ENCODE measurements at regions not wholly inside any gene's neighbourhood (a gene's known extent, or its start where the extent isn't known, plus 50 kb on each side); places are given as distances from the start of the nearest gene placed in this dataset.

DNA sequence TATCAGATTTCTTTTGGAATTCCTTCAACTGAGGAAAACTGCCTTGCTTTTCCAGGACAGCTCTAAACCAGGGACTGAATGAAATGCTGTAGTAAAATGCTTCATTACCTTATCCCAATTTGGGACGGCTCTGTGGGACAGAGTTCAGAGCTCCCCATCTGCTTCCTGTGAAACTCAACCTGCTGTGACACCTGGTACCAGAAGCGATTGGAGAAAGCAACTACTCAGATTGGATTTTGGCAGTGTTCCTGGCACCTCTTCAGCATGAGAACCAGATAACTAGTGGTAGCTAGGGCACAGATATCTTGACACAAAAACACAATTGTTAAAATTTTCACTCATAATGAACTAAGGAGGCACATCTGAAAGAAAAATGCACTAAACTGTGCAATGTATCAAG lies 539.1 kb downstream of the SI start:
- DNase-seq: no peak

DNA sequence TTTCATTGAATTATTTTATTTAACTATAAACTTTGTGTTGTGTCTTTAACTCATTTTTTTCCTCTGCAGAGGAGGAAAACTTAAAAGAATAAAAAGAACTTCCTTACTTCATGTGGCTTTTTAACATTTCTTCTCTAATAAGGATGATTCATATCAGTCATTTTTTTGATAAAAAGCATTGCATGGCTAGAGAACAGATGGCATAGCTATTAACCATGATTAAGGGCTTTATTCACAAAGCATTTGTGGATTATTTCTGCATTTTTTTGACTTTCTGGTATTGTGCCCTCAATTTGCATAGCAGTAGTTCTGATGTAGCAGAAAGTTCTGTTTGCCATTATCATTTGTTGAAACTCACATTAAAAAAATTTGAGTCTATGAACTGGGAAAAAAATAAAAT lies 540.8 kb downstream of the SI start:
- DNase-seq: no peak

- no peak for DNase-seq
These were observed 545.0 kb downstream of the SI start for GRCh38 chr3:164533275-164533674.

- no peak for DNase-seq
These were observed 552.0 kb downstream of the SI start for GRCh38 chr3:164526250-164526649.

DNA sequence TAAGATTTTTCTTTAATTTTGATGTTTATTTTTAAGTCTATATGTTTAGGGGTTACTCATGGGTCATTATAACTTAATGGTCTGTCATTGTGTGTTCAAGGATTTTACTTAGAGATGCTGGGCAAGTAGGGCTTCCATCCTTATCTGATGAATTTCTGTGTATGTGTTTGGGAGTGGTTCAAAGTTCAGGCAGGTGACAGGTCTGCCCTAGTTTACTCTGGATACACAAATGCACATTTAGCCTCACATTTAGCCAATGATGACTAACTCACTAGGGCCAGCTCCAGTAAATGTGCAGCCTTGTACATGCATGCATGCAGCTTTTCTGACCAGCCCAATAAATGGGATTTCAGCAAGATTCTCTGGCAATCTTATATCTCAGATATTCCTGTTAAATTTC lies 554.1 kb downstream of the SI start:
- DNase-seq: no peak

GRCh38 chr3:164522073-164522763 lies 556.1 kb downstream of the SI start:
- DNase-seq: no peak

- no peak for DNase-seq
These were observed 556.7 kb downstream of the SI start for GRCh38 chr3:164521644-164522043.

DNA sequence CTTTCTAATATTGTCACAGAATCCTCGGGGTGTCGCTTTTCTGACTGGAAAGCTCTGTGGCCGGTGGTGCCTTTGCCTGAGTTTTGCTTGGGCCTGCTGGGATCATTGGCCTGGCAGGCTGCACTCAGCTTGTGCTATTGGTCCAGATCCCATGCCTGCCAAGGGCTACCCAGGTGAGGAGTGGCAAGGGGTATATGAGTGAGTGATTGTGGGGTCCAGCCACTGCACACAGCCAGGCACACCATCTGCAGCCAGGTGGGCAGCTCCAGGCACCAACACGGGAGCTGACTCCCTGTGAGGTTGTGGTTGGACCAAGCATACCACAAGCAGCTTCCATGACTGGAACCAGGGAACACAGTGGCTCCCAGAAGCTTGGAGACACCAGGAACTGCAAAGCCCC lies 557.2 kb downstream of the SI start:
- DNase-seq: no peak

DNA sequence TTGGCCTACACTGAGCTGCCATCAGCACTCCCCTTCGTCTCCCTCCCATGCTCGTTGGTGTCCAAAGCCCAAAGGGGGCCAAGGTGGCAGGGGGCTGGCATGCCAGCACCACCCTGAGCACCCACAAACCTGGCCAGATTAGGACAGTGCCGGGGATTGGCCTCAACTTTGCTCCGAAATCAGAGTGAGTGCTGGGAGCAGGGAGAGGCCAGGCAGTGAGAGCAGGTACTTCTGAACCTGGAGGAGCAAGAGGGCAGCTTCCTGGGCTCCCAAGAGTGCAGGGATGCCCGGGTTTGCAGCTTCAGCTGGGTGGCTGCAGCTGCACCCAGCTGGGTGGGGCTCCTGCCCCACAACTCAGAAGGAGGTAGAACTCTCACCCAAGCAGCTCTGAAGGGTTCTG lies 563.0 kb downstream of the SI start:
- no peak for DNase-seq

DNA sequence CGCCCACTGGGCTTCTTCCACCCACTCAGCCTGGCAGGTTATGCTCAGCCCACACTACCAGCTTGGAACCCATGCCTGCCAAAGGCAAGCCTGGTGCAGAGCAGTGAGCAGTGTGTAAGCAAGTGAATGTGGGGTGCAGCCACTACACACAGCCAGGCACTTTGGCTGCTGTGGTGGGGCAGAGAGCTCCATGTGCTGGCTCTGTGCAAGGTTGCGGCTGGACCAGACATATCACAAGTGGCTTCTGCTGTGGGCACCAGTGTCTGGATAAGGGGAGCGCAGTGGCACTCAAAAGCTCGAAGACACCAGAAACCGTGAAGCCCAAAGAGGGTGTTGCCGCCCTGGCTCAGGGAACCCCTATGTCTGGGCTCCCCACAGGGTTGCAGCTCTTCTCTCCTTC lies 563.7 kb downstream of the SI start:
- DNase-seq: no peak

GRCh38 chr3:164507886-164508285 lies 570.4 kb downstream of the SI start:
- no peak for DNase-seq

- DNase-seq: no peak
These were observed 579.4 kb downstream of the SI start for GRCh38 chr3:164498917-164499316.

DNA sequence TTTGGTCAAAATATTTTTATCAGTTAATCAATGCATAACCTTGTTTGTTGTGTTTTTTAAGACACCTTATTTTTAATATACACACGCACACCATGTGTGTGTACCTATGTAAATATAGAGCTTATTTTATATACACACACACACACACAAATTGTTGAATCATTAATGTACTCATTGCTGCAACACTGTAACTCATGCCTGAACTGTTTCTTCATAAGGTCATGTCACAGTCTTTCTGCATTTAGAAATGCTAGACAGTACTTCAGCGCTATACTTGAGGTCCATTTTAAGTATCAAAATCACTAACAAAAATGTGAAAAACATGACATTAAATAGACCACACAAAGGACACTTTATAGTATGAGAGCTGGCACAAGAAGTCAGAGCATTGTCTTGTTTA lies 589.4 kb downstream of the SI start:
- DNase-seq: no peak

DNA sequence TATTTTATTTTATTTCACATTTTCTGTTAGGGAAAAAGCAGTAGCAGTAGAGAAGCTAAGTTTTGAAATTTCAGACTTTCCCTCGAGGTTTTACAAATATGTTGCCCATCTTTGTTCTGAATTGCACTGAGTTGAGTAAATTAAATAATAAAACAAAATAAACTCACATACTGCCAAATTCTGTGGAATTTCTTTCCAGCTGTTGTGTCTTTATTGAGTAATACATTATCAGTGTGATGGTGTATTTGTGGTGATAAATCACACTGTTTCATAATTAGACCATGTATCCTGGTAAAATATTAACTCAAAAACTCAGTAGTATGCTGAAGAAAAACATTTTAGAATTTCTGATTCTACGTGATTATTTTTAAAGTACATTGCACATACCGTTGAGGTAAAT lies 592.1 kb downstream of the SI start:
- DNase-seq: no peak

DNA sequence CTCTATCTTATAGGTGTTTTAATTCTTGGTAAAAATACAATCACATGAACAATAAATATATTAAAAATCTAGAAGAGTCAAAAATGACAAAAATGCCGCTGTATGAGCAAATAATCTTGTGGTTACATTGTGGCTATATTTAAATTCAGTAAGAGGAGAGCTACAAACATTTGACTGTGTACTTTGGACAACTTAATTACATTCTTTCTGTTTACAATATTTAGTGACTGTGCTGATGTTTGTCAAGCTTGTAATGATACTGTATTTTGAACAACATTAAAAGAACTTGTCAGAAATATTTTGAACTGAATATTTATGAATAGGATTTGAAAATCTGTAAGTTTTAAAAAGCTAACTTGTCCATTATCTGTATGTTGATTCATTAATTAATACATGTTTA lies 598.3 kb downstream of the SI start:
- DNase-seq: no peak

GRCh38 chr3:164479406-164479805 lies 598.9 kb downstream of the SI start:
- DNase-seq: no peak

GRCh38 chr3:164478323-164478722 lies 600.0 kb downstream of the SI start:
- no peak for DNase-seq

DNA sequence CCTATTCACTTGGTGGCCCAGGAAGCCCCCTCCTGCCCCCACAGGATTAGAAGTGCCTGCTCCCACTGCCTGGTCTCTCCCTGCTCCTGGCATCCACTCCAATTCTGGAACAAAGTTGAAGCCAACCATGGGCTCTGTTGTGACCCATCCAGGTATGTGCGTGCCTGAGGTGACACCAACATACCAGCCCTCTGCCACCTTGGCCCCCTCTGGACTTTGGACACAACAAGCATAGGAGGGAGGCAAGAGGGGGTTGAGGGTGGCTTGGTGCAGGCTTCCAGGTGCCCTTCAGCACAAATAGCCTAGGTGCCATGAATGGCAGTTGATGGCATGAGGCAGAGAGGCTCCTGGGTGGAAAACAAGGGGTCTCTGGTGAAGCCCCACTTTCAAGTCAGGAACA lies 600.9 kb downstream of the SI start:
- no peak for DNase-seq

GRCh38 chr3:164476631-164477030 lies 601.7 kb downstream of the SI start:
- no peak for DNase-seq

DNA sequence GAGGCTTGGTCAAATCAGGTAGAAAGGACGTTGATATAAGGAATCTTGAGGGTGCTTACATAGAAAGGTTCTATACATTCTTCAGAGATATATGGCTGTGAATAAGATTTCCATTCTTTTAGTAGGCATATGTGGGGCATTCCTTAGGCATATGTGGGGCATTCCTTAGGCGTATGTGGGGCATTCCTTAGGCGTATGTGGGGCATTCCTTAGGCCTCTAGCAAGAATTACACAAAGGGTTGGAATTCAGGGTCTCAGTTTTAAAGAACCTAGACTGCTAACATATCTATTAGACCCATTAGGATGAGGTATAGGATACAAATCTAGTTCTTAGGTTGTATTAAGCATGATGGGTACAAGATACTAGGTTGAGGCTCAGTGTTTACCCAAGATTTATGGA lies 607.8 kb downstream of the SI start:
- DNase-seq: no peak

DNA sequence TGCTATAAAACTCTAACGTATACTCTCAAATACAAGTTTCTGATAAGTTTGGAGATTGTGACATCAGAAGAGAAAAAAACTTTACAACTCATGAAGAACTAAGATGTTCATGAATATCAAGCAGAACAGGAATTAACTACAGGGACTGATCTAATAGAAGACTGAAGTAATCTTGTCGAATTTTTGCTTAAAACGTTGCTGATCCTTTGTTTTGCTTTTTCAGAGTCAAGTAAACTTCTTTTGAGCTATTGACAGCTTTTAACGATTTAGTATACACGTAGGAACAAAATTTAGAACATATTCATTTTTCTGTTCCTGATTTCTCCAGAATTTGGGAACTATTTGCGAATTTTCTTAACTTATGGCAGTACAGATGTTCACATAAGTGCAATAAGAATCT lies 610.2 kb downstream of the SI start:
- no peak for DNase-seq

DNA sequence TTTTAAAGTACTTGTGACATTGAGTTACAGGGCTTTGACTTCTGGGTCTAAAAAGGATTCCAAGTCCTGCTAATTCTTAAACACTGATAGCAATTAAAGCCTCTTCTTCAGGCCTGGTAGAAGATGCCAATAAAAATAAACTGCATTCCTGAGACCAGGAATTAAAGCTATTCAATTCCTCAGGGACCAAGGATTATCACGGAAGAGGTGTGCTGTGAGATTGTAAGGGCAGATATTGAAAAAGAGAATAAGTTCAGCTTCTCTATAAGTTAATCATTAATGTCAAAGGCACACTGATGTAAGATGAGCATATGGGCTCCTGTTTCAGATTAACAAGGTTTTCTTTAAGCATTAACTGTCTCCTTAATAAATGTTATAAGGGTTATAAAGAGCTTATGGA lies 611.3 kb downstream of the SI start:
- no peak for DNase-seq

DNA sequence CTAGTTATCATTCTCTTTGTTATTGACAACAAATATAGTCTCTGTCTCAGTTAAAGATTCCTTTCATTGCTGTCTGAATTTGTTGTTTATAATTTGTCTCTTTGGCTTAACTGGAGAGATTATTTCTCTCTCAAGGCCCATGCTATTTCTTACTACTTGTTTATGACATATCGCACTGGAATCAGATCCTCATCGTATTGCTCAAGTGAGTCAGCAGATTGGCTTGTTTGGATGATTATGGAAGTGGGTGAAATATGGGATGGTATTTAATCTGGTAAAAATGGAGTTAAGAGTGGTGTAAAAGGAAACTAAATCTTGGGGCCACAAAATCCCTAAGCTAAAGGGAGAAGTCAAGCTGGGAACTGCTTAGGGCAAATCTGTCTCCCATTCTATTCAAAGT lies 613.1 kb downstream of the SI start:
- DNase-seq: no peak

- no peak for DNase-seq
These were observed 617.4 kb downstream of the SI start for GRCh38 chr3:164460851-164461250.

GRCh38 chr3:164459521-164460151 lies 618.7 kb downstream of the SI start:
- no peak for DNase-seq

Measured in right hindlimb (tissue), 1 donor.